Fibroblast of lung (primary cell): ENCODE measurements at regions not wholly inside any gene's neighbourhood (a gene's known extent, or its start where the extent isn't known, plus 50 kb on each side); places are given as distances from the start of the nearest gene placed in this dataset.

Experiments
- CTCF ChIP-seq, 2 donors: IDR thresholded peaks in 1 of 2; conservative IDR thresholded peaks in 1 of 2; 1 replicate in 1 of 2; 2 replicates in 1 of 2; pipeline ENCODE4 v1.5.1; 2011 to 2012; ENCODE audit warnings: low read length in 2 of 2, control low read depth in 1 of 2, inconsistent platforms in 1 of 2, low read depth in 1 of 2, mild to moderate bottlenecking in 1 of 2
- EZH2 ChIP-seq: IDR thresholded peaks from 2 replicates; pipeline ENCODE4 v1.5.1; 2012; ENCODE audit warnings: low read length, control low read depth, mild to moderate bottlenecking; ENCODE audit errors: missing control alignments

- TF ChIP-seq CTCF (conservative IDR thresholded peaks at IDR 0.05 in 1 of 2, IDR thresholded peaks at IDR 0.05 in 1 of 2; ENCODE audit: low read depth in 1 of 2, low read length in 2 of 2) (no peak), EZH2 (no peak)
Observed at GRCh38 chr1:194538453-194538852, 1352.0 kb upstream of the B3GALT2 start.
